ENCODE measurements at regions not wholly inside any gene's neighbourhood (a gene's known extent, or its start where the extent isn't known, plus 50 kb on each side); places are given as distances from the start of the nearest gene placed in this dataset.

GRCh38 chr16:51988977-51989376 is 558.0 kb downstream of the TOX3 start:
- no peak overlapping the region for H3K27ac ChIP-seq (ENCODE audit: low read depth, low read length)
- no peaks in the 10 kb centered on the region for H3K4me1 ChIP-seq (ENCODE audit: insufficient read depth, low read length)
- no peak for TF ChIP-seq CTCF (IDR thresholded peaks at IDR 0.05; ENCODE audit: extremely low read depth, low read depth, low read length)
- H2AFZ ChIP-seq (ENCODE audit: low read length) = no peak overlapping the region
- no peak overlapping the region for H3K4me3 ChIP-seq (ENCODE audit: insufficient read depth, low read length)
- no peaks in the 10 kb centered on the region for H3K9me3 ChIP-seq (ENCODE audit: low read depth, low read length)
- H3K27me3 ChIP-seq (ENCODE audit: insufficient read depth, low read length) = no peaks in the 10 kb centered on the region
- no peaks in the 10 kb centered on the region for H3K36me3 ChIP-seq (ENCODE audit: insufficient read depth, low read length)
- H3K79me2 ChIP-seq (ENCODE audit: insufficient read depth, low read length) = no peaks in the 10 kb centered on the region
- no peak overlapping the region for H3K4me2 ChIP-seq (ENCODE audit: insufficient read depth, low read length)
- H4K20me1 ChIP-seq (ENCODE audit: insufficient read depth, low read length) = no peaks in the 10 kb centered on the region
- no peak for DNase-seq (ENCODE audit: insufficient read length, low spot score, missing footprints)

- no peak for DNase-seq (ENCODE audit: insufficient read length, low spot score, missing footprints)
- H3K36me3 ChIP-seq (ENCODE audit: insufficient read depth, low read length) = no peaks in the 10 kb centered on the region
- no peak overlapping the region for H3K27ac ChIP-seq (ENCODE audit: low read depth, low read length)
- H3K4me1 ChIP-seq (ENCODE audit: insufficient read depth, low read length) = no peaks in the 10 kb centered on the region
- H3K4me2 ChIP-seq (ENCODE audit: insufficient read depth, low read length) = no peak overlapping the region
- no peaks in the 10 kb centered on the region for H3K9me3 ChIP-seq (ENCODE audit: low read depth, low read length)
- no peak for TF ChIP-seq CTCF (IDR thresholded peaks at IDR 0.05; ENCODE audit: extremely low read depth, low read depth, low read length)
- no peaks in the 10 kb centered on the region for H3K27me3 ChIP-seq (ENCODE audit: insufficient read depth, low read length)
- no peaks in the 10 kb centered on the region for H4K20me1 ChIP-seq (ENCODE audit: insufficient read depth, low read length)
- H3K79me2 ChIP-seq (ENCODE audit: insufficient read depth, low read length) = no peaks in the 10 kb centered on the region
- no peak overlapping the region for H2AFZ ChIP-seq (ENCODE audit: low read length)
- H3K4me3 ChIP-seq (ENCODE audit: insufficient read depth, low read length) = no peak overlapping the region
Observed at GRCh38 chr16:51987519-51987918, 559.4 kb downstream of the TOX3 start.

DNA sequence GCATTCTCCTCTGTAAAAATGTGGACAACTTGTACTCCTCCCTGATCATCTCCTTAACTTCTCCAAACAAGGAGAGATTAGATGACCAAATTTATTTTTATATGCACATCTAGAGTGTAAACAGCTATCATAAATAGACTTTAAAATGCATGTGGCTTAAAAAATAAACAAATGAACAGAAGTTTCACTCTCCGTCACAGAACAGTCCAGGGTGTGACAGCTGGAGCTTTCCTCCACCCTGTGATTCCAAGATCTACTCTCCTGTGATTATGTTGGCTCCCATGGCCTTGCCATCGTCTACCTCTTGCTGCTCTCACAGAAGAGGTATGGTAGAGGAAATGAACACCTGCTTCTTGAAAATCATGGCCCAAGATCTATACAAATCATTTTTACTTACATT is 560.2 kb downstream of the TOX3 start:
- DNase-seq (ENCODE audit: insufficient read length, low spot score, missing footprints) = no peak
- no peak overlapping the region for H3K27ac ChIP-seq (ENCODE audit: low read depth, low read length)
- no peak overlapping the region for H3K4me3 ChIP-seq (ENCODE audit: insufficient read depth, low read length)
- H3K79me2 ChIP-seq (ENCODE audit: insufficient read depth, low read length) = no peaks in the 10 kb centered on the region
- H3K4me1 ChIP-seq (ENCODE audit: insufficient read depth, low read length) = no peaks in the 10 kb centered on the region
- H3K4me2 ChIP-seq (ENCODE audit: insufficient read depth, low read length) = no peak overlapping the region
- no peaks in the 10 kb centered on the region for H3K36me3 ChIP-seq (ENCODE audit: insufficient read depth, low read length)
- no peak overlapping the region for H2AFZ ChIP-seq (ENCODE audit: low read length)
- TF ChIP-seq CTCF (IDR thresholded peaks at IDR 0.05; ENCODE audit: extremely low read depth, low read depth, low read length) = no peak
- no peaks in the 10 kb centered on the region for H4K20me1 ChIP-seq (ENCODE audit: insufficient read depth, low read length)
- H3K9me3 ChIP-seq (ENCODE audit: low read depth, low read length) = no peaks in the 10 kb centered on the region
- no peaks in the 10 kb centered on the region for H3K27me3 ChIP-seq (ENCODE audit: insufficient read depth, low read length)

DNA sequence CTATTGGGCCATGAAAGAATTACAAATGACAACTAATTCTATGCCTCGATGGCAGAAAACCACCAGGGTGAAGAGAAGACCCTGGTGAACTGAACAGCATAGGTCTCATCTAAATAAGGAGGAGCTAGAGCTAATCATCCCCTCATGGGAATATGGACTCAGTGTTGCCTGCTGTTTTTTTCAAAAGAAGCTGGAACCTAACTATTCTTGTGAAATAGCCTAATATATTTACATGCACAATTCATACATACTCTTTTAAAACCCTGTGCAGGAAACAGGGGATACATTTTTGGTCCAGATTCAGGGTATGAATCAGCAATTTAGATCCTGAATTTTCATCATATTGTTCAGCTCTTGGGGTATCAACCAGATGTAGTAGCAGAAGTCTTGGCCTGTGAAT is 560.6 kb downstream of the TOX3 start:
- no peak overlapping the region for H3K4me3 ChIP-seq (ENCODE audit: insufficient read depth, low read length)
- no peak overlapping the region for H3K4me2 ChIP-seq (ENCODE audit: insufficient read depth, low read length)
- no peaks in the 10 kb centered on the region for H3K4me1 ChIP-seq (ENCODE audit: insufficient read depth, low read length)
- H4K20me1 ChIP-seq (ENCODE audit: insufficient read depth, low read length) = no peaks in the 10 kb centered on the region
- TF ChIP-seq CTCF (IDR thresholded peaks at IDR 0.05; ENCODE audit: extremely low read depth, low read depth, low read length) = no peak
- H3K79me2 ChIP-seq (ENCODE audit: insufficient read depth, low read length) = no peaks in the 10 kb centered on the region
- no peak overlapping the region for H3K27ac ChIP-seq (ENCODE audit: low read depth, low read length)
- H3K27me3 ChIP-seq (ENCODE audit: insufficient read depth, low read length) = no peaks in the 10 kb centered on the region
- H3K36me3 ChIP-seq (ENCODE audit: insufficient read depth, low read length) = no peaks in the 10 kb centered on the region
- no peak for DNase-seq (ENCODE audit: insufficient read length, low spot score, missing footprints)
- no peak overlapping the region for H2AFZ ChIP-seq (ENCODE audit: low read length)
- no peaks in the 10 kb centered on the region for H3K9me3 ChIP-seq (ENCODE audit: low read depth, low read length)
